NB4 (cell line): ENCODE measurements at regions not wholly inside any gene's neighbourhood (a gene's known extent, or its start where the extent isn't known, plus 50 kb on each side); places are given as distances from the start of the nearest gene placed in this dataset.

Experiments
- DNase-seq: peaks from one replicate; pipeline ENCODE4 v3.0.0; 2010; ENCODE audit warnings: low read depth
- H3K4me3 ChIP-seq: one replicate; pipeline ENCODE4 v1.5.1; 2011; ENCODE audit warnings: mild to moderate bottlenecking, low read depth, low read length, moderate library complexity
- CTCF ChIP-seq: IDR thresholded peaks from one replicate; pipeline ENCODE4 v1.5.1; 2012; ENCODE audit warnings: low read depth, low read length
- MAX ChIP-seq: IDR thresholded peaks from 2 replicates; pipeline ENCODE4 v1.6.1; 2011; ENCODE audit warnings: low read depth, low read length
- MYC ChIP-seq: IDR thresholded peaks from 2 replicates; pipeline ENCODE4 v1.6.1; 2011; ENCODE audit warnings: low read depth, low read length
- POLR2A ChIP-seq: IDR thresholded peaks from 2 replicates; pipeline ENCODE4 v1.6.1; 2011; ENCODE audit warnings: mild to moderate bottlenecking; ENCODE audit not compliant: insufficient read length; ENCODE audit errors: extremely low read depth

GRCh38 chr6:74320074-74320473 is 624.1 kb downstream of the CD109 start:
- H3K4me3 ChIP-seq, result no peak overlapping the region
- no peak for DNase-seq
- no peak for TF ChIP-seq POLR2A
- no peak for TF ChIP-seq MYC

GRCh38 chr6:74319292-74319691 is 623.3 kb downstream of the CD109 start:
- TF ChIP-seq POLR2A (no peak), MYC (no peak), MAX (no peak), CTCF (no peak)
- H3K4me3 ChIP-seq, result no peak overlapping the region
- no peak for DNase-seq

- TF ChIP-seq CTCF (no peak), MAX (no peak), MYC (no peak), POLR2A (no peak)
- no peak for DNase-seq
- H3K4me3 ChIP-seq, result no peak overlapping the region
Measured at GRCh38 chr6:74318738-74319137, 622.7 kb downstream of the CD109 start.

- DNase-seq, result no peak
- H3K4me3 ChIP-seq, result no peak overlapping the region
- TF ChIP-seq POLR2A (no peak), MAX (no peak), MYC (no peak)
Measured at GRCh38 chr6:74312081-74312480, 616.1 kb downstream of the CD109 start.

GRCh38 chr6:74311431-74311830 is 615.4 kb downstream of the CD109 start:
- DNase-seq, result no peak
- TF ChIP-seq POLR2A, result no peak
- no peak for TF ChIP-seq MYC
- TF ChIP-seq MAX, result no peak
- TF ChIP-seq CTCF, result no peak
- no peak overlapping the region for H3K4me3 ChIP-seq

GRCh38 chr6:74289884-74290283 is 593.9 kb downstream of the CD109 start:
- H3K4me3 ChIP-seq, result no peak overlapping the region
- TF ChIP-seq POLR2A (no peak), CTCF (no peak), MYC (no peak), MAX (no peak)
- no peak for DNase-seq

GRCh38 chr6:74287932-74288331 is 591.9 kb downstream of the CD109 start:
- H3K4me3 ChIP-seq, result no peak overlapping the region
- DNase-seq, result no peak
- TF ChIP-seq POLR2A (no peak), MYC (no peak), CTCF (no peak), MAX (no peak)
